HG03060 (cell line): ENCODE measurements at regions not wholly inside any gene's neighbourhood (a gene's known extent, or its start where the extent isn't known, plus 50 kb on each side); places are given as distances from the start of the nearest gene placed in this dataset.

Source experiments
- ATAC-seq: cut with Tn5 transposase; IDR thresholded peaks from one replicate; pipeline ENCODE4 v1.9.1; 2021; ENCODE audit warnings: low read depth, moderate number of reproducible peaks; ENCODE audit not compliant: unreplicated experiment

- no peak for ATAC-seq
Measured at GRCh38 chr1:219367496-219367895, 193.8 kb downstream of the LYPLAL1 start.

- ATAC-seq: no peak
Measured at GRCh38 chr1:219365451-219365850, 191.8 kb downstream of the LYPLAL1 start.

- no peak for ATAC-seq
Measured at GRCh38 chr1:219362702-219363101, 189.0 kb downstream of the LYPLAL1 start.

GRCh38 chr1:219359126-219359525, 185.4 kb downstream of the LYPLAL1 start:
- ATAC-seq: no peak

GRCh38 chr1:219358080-219358479, 184.4 kb downstream of the LYPLAL1 start:
- ATAC-seq: no peak

- ATAC-seq: no peak
Measured at GRCh38 chr1:219354962-219355361, 181.3 kb downstream of the LYPLAL1 start.

GRCh38 chr1:219352961-219353651, 179.4 kb downstream of the LYPLAL1 start:
- no peak for ATAC-seq

GRCh38 chr1:219350172-219350931, 176.7 kb downstream of the LYPLAL1 start:
- no peak for ATAC-seq

- ATAC-seq: no peak
Measured at GRCh38 chr1:219347921-219348391, 174.3 kb downstream of the LYPLAL1 start.

GRCh38 chr1:219347376-219347775, 173.7 kb downstream of the LYPLAL1 start:
- no peak for ATAC-seq

- no peak for ATAC-seq
Measured at GRCh38 chr1:219345953-219346352, 172.3 kb downstream of the LYPLAL1 start.

- ATAC-seq: no peak
Measured at GRCh38 chr1:219342836-219343235, 169.2 kb downstream of the LYPLAL1 start.

GRCh38 chr1:219340796-219341195, 167.1 kb downstream of the LYPLAL1 start:
- no peak for ATAC-seq

- ATAC-seq: no peak
Measured at GRCh38 chr1:219339466-219339865, 165.8 kb downstream of the LYPLAL1 start.

- no peak for ATAC-seq
Measured at GRCh38 chr1:219337588-219337987, 163.9 kb downstream of the LYPLAL1 start.

GRCh38 chr1:219333626-219334025, 159.9 kb downstream of the LYPLAL1 start:
- ATAC-seq: no peak

- no peak for ATAC-seq
Measured at GRCh38 chr1:219331424-219331823, 157.7 kb downstream of the LYPLAL1 start.

- no peak for ATAC-seq
Measured at GRCh38 chr1:219330669-219331068, 157.0 kb downstream of the LYPLAL1 start.

GRCh38 chr1:219330001-219330400, 156.3 kb downstream of the LYPLAL1 start:
- ATAC-seq: no peak

GRCh38 chr1:219329578-219329977, 155.9 kb downstream of the LYPLAL1 start:
- ATAC-seq: no peak

GRCh38 chr1:219326843-219327242, 153.2 kb downstream of the LYPLAL1 start:
- ATAC-seq: no peak

GRCh38 chr1:219325368-219325742, 151.7 kb downstream of the LYPLAL1 start:
- no peak for ATAC-seq
